DND-41 (cell line): ENCODE measurements at regions not wholly inside any gene's neighbourhood (a gene's known extent, or its start where the extent isn't known, plus 50 kb on each side); places are given as distances from the start of the nearest gene placed in this dataset.

ENCODE experiments used
- ATAC-seq: fragments of 200-7000 bp; cut with Tn5 transposase; 3 replicates; pipeline ENCODE4 v1.9.1; 2021; ENCODE audit warnings: low read depth; ENCODE audit not compliant: insufficient read depth
- DNase-seq: peaks from one replicate; pipeline ENCODE4 v3.0.0-alpha.2; 2020
- H2AFZ ChIP-seq: 2 replicates; pipeline ENCODE4 v1.6.0; 2012; ENCODE audit warnings: low read depth, low read length
- H3K27ac ChIP-seq: 2 replicates; pipeline ENCODE4 v1.5.1; 2012; ENCODE audit warnings: low read length, inconsistent platforms
- H3K27me3 ChIP-seq: fragments of 200-600 bp; sonication (generic); 2 replicates; pipeline ENCODE4 v1.6.0; 2012; ENCODE audit warnings: low read length, mild to moderate bottlenecking, inconsistent platforms; ENCODE audit not compliant: insufficient read depth, poor library complexity
- H3K36me3 ChIP-seq: 2 replicates; pipeline ENCODE4 v1.5.1; 2012; ENCODE audit warnings: low read length, inconsistent platforms; ENCODE audit not compliant: insufficient read depth
- H3K4me1 ChIP-seq: 2 replicates; pipeline ENCODE4 v1.5.1; 2012; ENCODE audit warnings: mild to moderate bottlenecking, low read length; ENCODE audit not compliant: insufficient read depth
- H3K4me2 ChIP-seq: 2 replicates; pipeline ENCODE4 v1.6.0; 2012; ENCODE audit warnings: mild to moderate bottlenecking, moderate library complexity, low read length, inconsistent platforms; ENCODE audit not compliant: insufficient read depth
- H3K4me3 ChIP-seq, 2 experiments: fragments of 200-600 bp in 1 of 2; shearing (Covaris generic) in 1 of 2; 2 replicates each; pipeline ENCODE4 v1.5.1; 2012 to 2016; ENCODE audit warnings: inconsistent platforms in 2 of 2, low read length in 2 of 2, mild to moderate bottlenecking in 2 of 2, low read depth in 1 of 2, moderate library complexity in 1 of 2
- H3K79me2 ChIP-seq: 2 replicates; pipeline ENCODE4 v1.6.0; 2012; ENCODE audit warnings: low read length, inconsistent platforms; ENCODE audit not compliant: insufficient read depth
- H3K9ac ChIP-seq: 2 replicates; pipeline ENCODE4 v1.6.0; 2012; ENCODE audit warnings: low read depth, mild to moderate bottlenecking, inconsistent platforms, low read length, moderate library complexity
- H3K9me3 ChIP-seq: 2 replicates; pipeline ENCODE4 v1.5.1; 2012; ENCODE audit warnings: low read length, moderate library complexity, mild to moderate bottlenecking, inconsistent platforms; ENCODE audit not compliant: insufficient read depth, severe bottlenecking
- H4K20me1 ChIP-seq: 2 replicates; pipeline ENCODE4 v1.6.0; 2012; ENCODE audit warnings: low read length; ENCODE audit not compliant: insufficient read depth
- EZH2 ChIP-seq: IDR thresholded peaks from 3 replicates; pipeline ENCODE4 v1.6.1; 2012; ENCODE audit warnings: borderline replicate concordance, low read depth, mild to moderate bottlenecking, moderate library complexity, low read length, inconsistent platforms; ENCODE audit not compliant: severe bottlenecking
- TF ChIP-seq, protein P1 (sequence below): IDR thresholded peaks from 2 replicates; pipeline ENCODE4 v1.5.1; 2012; ENCODE audit warnings: borderline replicate concordance, low read length, moderate library complexity, mild to moderate bottlenecking; ENCODE audit not compliant: poor library complexity, severe bottlenecking; ENCODE audit errors: extremely low read depth

DNA sequence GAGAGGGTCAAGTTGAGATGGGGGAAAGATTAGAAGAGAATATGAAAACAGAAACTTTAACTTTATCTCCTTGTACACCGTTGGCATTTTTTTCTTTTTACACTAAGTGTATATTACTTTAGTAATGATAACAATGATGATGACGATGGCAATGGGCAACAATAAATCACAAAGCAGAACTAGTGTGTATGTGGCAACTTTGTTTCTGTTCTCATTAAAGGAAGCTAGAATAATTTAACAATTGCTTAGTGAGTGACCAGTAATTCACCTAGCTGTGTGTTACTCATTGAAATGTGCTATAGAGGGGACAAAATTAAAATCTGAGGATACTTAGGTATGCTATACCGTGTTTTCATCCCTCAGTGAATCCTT lies 318.5 kb upstream of the TBL1XR1 start:
- H3K36me3 ChIP-seq: no peaks in the 10 kb centered on the region
- no peaks in the 10 kb centered on the region for H4K20me1 ChIP-seq
- TF ChIP-seq, protein P1, sequence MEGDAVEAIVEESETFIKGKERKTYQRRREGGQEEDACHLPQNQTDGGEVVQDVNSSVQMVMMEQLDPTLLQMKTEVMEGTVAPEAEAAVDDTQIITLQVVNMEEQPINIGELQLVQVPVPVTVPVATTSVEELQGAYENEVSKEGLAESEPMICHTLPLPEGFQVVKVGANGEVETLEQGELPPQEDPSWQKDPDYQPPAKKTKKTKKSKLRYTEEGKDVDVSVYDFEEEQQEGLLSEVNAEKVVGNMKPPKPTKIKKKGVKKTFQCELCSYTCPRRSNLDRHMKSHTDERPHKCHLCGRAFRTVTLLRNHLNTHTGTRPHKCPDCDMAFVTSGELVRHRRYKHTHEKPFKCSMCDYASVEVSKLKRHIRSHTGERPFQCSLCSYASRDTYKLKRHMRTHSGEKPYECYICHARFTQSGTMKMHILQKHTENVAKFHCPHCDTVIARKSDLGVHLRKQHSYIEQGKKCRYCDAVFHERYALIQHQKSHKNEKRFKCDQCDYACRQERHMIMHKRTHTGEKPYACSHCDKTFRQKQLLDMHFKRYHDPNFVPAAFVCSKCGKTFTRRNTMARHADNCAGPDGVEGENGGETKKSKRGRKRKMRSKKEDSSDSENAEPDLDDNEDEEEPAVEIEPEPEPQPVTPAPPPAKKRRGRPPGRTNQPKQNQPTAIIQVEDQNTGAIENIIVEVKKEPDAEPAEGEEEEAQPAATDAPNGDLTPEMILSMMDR: no peak
- TF ChIP-seq EZH2: no peak
- no peaks in the 10 kb centered on the region for H3K9me3 ChIP-seq
- H3K4me2 ChIP-seq: no peak overlapping the region
- no peak overlapping the region for H3K9ac ChIP-seq
- no peak overlapping the region for H2AFZ ChIP-seq
- no peak overlapping the region for H3K27ac ChIP-seq
- no peaks in the 10 kb centered on the region for H3K79me2 ChIP-seq
- H3K4me3 ChIP-seq: no peak overlapping the region
- no peaks in the 10 kb centered on the region for H3K27me3 ChIP-seq
- no peak for ATAC-seq
- no peak for DNase-seq
- no peaks in the 10 kb centered on the region for H3K4me1 ChIP-seq

DNA sequence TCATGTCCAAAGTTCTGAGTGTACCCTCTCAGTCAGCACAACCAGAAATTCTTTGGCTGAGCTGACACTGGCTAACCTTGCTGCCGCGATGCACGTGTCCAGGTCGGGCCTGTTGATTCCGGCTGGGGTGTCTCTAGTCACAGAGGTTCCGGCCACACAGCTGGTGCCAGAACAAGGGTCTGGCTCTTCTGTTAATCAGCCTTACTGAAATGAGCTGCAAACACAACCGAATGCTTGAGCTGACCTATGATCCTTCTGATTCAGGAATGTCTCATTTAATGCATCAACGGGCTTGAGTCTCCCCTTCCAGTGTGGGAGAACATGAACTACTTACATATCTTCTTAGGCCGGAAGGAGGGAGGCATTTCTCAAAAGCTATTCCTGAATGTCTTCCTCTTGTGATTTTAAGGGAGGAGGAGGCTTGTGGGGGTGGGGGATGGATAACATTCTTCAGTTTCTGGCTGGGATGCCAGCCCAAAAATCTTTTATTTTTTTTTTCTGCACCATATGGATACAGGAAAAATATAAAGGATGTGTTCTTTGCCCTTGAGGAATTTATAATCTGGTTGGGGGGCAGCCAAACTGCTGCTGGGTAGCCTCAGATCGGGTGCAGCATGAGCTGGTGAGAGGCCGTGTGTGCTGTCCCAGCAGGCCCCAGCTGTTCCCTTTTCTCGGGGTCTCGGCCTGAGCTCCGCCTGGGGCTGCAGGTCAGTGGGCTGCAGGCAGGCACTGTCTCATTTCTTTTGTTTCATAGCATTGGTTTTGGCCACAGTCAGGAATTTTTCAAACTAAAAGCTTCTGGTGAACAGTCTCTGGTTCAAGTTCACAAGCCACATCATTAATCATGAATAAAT lies 319.1 kb upstream of the TBL1XR1 start:
- Histone ChIP-seq H3K79me2 (no peaks in the 10 kb centered on the region), H4K20me1 (no peaks in the 10 kb centered on the region), H3K27ac (no peak overlapping the region), H3K36me3 (no peaks in the 10 kb centered on the region), H3K4me1 (no peaks in the 10 kb centered on the region), H3K9me3 (no peaks in the 10 kb centered on the region), H3K9ac (no peak overlapping the region), H3K27me3 (no peaks in the 10 kb centered on the region), H3K4me3 (no peak overlapping the region), H2AFZ (no peak overlapping the region), H3K4me2 (no peak overlapping the region)
- no peak for ATAC-seq
- DNase-seq: no peak
- TF ChIP-seq, protein P1: no peak
- TF ChIP-seq EZH2: no peak

GRCh38 chr3:177517906-177518305 lies 320.6 kb upstream of the TBL1XR1 start:
- no peaks in the 10 kb centered on the region for H3K9me3 ChIP-seq
- no peaks in the 10 kb centered on the region for H3K27me3 ChIP-seq
- TF ChIP-seq, protein P1: no peak
- no peak for TF ChIP-seq EZH2

More at GRCh38 chr3:177517906-177518305, 320.6 kb upstream of the TBL1XR1 start:
- Histone ChIP-seq H3K79me2 (no peaks in the 10 kb centered on the region), H4K20me1 (no peaks in the 10 kb centered on the region), H3K36me3 (no peaks in the 10 kb centered on the region), H3K9ac (no peak overlapping the region), H3K4me3 (no peak overlapping the region), H3K27ac (no peak overlapping the region), H2AFZ (no peak overlapping the region), H3K4me2 (no peak overlapping the region), H3K4me1 (no peaks in the 10 kb centered on the region)
- DNase-seq: no peak
- no peak for ATAC-seq
